ENCODE measurements at regions not wholly inside any gene's neighbourhood (a gene's known extent, or its start where the extent isn't known, plus 50 kb on each side); places are given as distances from the start of the nearest gene placed in this dataset.

GRCh38 chr9:26357803-26358344 lies 534.7 kb downstream of the CAAP1 start:
- TF ChIP-seq CTCF (IDR thresholded peaks at IDR 0.05) = no peak
- no peak for TF ChIP-seq POLR2A (IDR thresholded peaks at IDR 0.05)

All from lower leg skin (tissue), 3 donors.